ENCODE measurements at regions not wholly inside any gene's neighbourhood (a gene's known extent, or its start where the extent isn't known, plus 50 kb on each side); places are given as distances from the start of the nearest gene placed in this dataset.
"Not testable (repeated sequence)": the region's sequence is repeated elsewhere in the genome, so short reads cannot be mapped to it uniquely, and the experiment has no call there.

DNA sequence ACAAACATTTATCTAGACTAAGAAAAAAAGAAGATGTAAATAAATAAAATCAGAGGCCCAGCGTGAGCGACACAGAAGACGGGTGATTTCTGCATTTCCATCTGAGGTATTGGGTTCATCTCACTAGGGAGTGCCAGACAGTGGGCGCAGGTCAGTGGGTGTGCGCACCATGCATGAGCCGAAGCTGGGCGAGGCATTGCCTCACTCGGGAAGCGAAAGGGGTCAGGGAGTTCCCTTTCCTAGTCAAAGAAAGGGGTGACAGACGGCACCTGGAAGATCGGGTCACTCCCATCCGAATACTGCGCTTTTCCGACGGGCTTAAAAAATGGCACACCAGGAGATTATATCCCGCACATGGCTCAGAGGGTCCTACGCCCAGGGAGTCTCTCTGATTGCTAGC, 79.5 kb upstream of the ABCD2 start:
- H3K4me3 ChIP-seq (IDR thresholded peaks at IDR 0.05; ENCODE audit: insufficient read depth, low read depth, low read length); H3K27ac ChIP-seq; H4K20me1 ChIP-seq (ENCODE audit: insufficient read depth); H3K27me3 ChIP-seq (ENCODE audit: insufficient read depth, low read depth); H3K36me3 ChIP-seq (ENCODE audit: insufficient read depth); H3K4me1 ChIP-seq (ENCODE audit: low read depth, poor library complexity, severe bottlenecking); H2AFZ ChIP-seq (ENCODE audit: low read depth); H3K4me2 ChIP-seq; H3K9ac ChIP-seq; H3K79me2 ChIP-seq (ENCODE audit: insufficient read depth, low read depth): not testable (repeated sequence)

DNA sequence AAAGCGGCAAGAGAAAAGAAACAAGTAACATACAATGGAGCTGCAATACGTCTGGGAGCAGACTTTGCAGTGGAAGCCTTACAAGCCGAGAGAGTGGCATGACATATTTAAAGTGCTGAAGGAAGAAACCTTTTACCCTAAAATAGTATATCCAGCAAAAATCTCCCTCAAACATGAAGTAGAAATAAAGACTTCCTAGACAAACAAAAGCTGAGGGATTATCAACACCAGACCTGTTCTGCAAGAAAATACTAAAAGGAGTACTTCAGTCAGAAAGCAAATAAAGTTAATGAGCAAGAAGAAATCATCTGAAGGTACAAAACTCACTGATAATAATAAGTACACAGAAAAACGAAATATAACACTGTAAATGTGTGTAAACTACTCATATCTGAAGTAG, 77.5 kb upstream of the ABCD2 start:
- TF ChIP-seq, protein P1, sequence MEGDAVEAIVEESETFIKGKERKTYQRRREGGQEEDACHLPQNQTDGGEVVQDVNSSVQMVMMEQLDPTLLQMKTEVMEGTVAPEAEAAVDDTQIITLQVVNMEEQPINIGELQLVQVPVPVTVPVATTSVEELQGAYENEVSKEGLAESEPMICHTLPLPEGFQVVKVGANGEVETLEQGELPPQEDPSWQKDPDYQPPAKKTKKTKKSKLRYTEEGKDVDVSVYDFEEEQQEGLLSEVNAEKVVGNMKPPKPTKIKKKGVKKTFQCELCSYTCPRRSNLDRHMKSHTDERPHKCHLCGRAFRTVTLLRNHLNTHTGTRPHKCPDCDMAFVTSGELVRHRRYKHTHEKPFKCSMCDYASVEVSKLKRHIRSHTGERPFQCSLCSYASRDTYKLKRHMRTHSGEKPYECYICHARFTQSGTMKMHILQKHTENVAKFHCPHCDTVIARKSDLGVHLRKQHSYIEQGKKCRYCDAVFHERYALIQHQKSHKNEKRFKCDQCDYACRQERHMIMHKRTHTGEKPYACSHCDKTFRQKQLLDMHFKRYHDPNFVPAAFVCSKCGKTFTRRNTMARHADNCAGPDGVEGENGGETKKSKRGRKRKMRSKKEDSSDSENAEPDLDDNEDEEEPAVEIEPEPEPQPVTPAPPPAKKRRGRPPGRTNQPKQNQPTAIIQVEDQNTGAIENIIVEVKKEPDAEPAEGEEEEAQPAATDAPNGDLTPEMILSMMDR (conservative IDR thresholded peaks at IDR 0.05; ENCODE audit: low read depth, low read length), result no peak
- no peaks in the 10 kb centered on the region for H3K27me3 ChIP-seq (ENCODE audit: insufficient read depth, low read depth)
- H2AFZ ChIP-seq (ENCODE audit: low read depth), result no peak overlapping the region
- peaks cover under 1% of the 10 kb centered on the region for H3K4me1 ChIP-seq (ENCODE audit: low read depth, poor library complexity, severe bottlenecking)
- H4K20me1 ChIP-seq (ENCODE audit: insufficient read depth), result no peaks in the 10 kb centered on the region
- no peak overlapping the region for H3K27ac ChIP-seq
- no peak overlapping the region for H3K4me2 ChIP-seq
- no peaks in the 10 kb centered on the region for H3K79me2 ChIP-seq (ENCODE audit: insufficient read depth, low read depth)
- no peak overlapping the region for H3K9ac ChIP-seq
- H3K4me3 ChIP-seq (IDR thresholded peaks at IDR 0.05; ENCODE audit: insufficient read depth, low read depth, low read length), result no peak overlapping the region
- no peaks in the 10 kb centered on the region for H3K36me3 ChIP-seq (ENCODE audit: insufficient read depth)

DNA sequence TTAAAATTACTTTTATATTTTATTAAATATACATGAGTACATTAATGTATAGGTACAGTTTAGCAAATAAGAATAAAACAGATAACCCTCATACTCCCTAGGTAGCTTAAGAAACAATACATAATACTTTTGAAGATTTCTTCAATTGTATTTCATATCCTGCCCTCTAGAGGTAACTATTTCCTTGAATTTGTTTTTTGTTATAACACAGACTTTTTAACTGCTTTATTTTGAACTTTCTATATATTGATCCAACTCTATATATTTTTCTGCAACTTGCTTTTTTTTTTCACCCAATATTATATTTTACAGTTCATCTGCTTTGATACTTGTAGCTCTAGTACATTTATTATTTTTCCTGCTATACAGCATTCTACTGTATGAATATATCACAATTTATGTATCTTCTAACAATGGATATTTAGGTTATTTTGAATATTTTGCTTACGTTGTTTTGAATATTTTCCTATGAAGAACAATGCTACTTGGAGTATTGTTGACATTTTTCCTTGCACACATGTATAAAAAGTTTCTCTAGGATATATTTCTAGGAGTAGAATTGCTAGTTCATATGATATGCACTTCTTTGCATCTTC, 72.8 kb upstream of the ABCD2 start:
- no peaks in the 10 kb centered on the region for H3K36me3 ChIP-seq (ENCODE audit: insufficient read depth)
- TF ChIP-seq, protein P1 (conservative IDR thresholded peaks at IDR 0.05; ENCODE audit: low read depth, low read length), result peak; percentile 61
- no peaks in the 10 kb centered on the region for H4K20me1 ChIP-seq (ENCODE audit: insufficient read depth)
- H3K9ac ChIP-seq, result no peak overlapping the region
- peaks cover 4% of the 10 kb centered on the region for H3K4me1 ChIP-seq (ENCODE audit: low read depth, poor library complexity, severe bottlenecking)
- H3K27me3 ChIP-seq (ENCODE audit: insufficient read depth, low read depth), result no peaks in the 10 kb centered on the region
- no peak overlapping the region for H3K27ac ChIP-seq
- H2AFZ ChIP-seq (ENCODE audit: low read depth), result no peak overlapping the region
- H3K4me2 ChIP-seq, result no peak overlapping the region
- no peaks in the 10 kb centered on the region for H3K79me2 ChIP-seq (ENCODE audit: insufficient read depth, low read depth)
- no peak overlapping the region for H3K4me3 ChIP-seq (IDR thresholded peaks at IDR 0.05; ENCODE audit: insufficient read depth, low read depth, low read length)

DNA sequence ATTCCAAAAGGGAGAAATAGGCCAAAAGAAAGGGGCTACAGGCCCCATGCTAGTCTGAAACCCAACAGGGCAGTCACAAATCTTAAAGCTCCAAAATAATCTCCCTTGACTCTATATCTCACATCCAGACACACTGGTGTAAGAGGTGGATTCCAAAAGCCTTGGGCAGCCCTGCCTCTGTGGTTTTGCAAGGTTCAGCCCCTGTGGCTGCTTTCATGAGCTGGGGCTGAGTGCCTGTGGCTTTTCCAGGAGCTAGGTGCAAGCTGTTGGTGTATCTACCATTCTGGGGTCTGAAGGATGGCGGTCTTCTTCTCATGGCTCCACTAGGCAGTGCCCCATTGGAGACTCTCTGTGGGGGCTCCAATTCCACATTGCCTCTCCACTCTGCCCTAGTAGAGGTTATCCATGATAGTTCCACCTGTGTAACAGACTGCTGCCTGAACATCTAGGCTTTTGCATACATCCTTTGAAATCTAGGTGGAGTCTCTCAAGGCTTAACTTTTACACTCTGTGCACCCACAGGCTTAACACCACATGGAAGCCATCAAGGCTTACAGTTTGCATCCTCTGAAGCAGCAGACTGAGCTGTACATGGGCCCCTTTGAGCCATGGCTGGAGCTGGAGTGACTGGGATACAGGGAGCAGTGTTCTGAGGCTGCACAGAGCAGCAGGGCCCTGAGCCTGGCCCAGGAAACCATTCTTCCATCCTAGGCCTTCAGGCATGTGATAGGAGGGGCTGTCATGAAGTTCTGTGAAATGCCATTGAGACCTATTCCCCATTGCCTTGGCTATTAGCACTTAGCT, 66.5 kb upstream of the ABCD2 start:
- Histone ChIP-seq H3K4me1 (ENCODE audit: low read depth, poor library complexity, severe bottlenecking) (no peaks in the 10 kb centered on the region), H3K27me3 (ENCODE audit: insufficient read depth, low read depth) (no peaks in the 10 kb centered on the region), H4K20me1 (ENCODE audit: insufficient read depth) (no peaks in the 10 kb centered on the region), H3K4me3 (IDR thresholded peaks at IDR 0.05; ENCODE audit: insufficient read depth, low read depth, low read length) (no peak overlapping the region), H3K36me3 (ENCODE audit: insufficient read depth) (no peaks in the 10 kb centered on the region), H2AFZ (ENCODE audit: low read depth) (no peak overlapping the region), H3K79me2 (ENCODE audit: insufficient read depth, low read depth) (no peaks in the 10 kb centered on the region), H3K27ac (no peak overlapping the region), H3K9ac (no peak overlapping the region), H3K4me2 (no peak overlapping the region)
- TF ChIP-seq, protein P1 (conservative IDR thresholded peaks at IDR 0.05; ENCODE audit: low read depth, low read length), result no peak
